ENCODE measurements at regions not wholly inside any gene's neighbourhood (a gene's known extent, or its start where the extent isn't known, plus 50 kb on each side); places are given as distances from the start of the nearest gene placed in this dataset.

DNA sequence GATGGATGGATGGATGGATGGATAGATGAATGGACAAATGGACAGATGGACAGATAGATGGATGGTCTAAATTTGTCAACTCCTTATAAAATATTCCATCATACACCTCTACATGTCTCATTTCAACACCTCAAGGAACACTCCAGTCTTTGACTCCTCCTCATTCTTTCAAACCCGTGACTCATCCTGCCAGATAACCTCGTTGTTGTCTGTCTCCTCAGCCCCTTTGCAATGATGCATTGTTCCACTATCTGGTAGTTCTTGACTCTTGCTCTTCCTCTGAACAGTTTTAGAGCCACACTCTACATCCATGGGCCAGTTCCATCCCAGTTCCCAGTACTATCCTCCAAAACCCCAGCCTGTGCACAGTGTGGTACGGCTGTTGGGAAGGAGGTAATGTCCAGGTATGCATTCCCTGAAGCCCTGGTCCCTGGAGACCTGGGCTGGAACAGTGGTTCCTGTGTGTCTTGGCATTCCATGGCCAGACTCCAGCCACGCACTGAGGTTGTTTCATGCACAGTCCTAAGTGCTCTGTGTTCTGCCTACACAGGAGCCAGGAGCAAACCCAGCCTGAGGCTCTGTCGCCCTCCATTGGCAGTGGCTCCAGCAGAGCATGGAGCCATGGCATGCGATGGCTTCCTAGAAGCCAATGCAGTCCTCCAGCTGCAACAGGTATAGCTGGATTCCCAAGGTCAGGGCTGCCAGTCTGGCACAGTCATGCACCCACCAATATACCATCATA is 105.7 kb downstream of the C17orf67 start:
- TF ChIP-seq, protein P1, sequence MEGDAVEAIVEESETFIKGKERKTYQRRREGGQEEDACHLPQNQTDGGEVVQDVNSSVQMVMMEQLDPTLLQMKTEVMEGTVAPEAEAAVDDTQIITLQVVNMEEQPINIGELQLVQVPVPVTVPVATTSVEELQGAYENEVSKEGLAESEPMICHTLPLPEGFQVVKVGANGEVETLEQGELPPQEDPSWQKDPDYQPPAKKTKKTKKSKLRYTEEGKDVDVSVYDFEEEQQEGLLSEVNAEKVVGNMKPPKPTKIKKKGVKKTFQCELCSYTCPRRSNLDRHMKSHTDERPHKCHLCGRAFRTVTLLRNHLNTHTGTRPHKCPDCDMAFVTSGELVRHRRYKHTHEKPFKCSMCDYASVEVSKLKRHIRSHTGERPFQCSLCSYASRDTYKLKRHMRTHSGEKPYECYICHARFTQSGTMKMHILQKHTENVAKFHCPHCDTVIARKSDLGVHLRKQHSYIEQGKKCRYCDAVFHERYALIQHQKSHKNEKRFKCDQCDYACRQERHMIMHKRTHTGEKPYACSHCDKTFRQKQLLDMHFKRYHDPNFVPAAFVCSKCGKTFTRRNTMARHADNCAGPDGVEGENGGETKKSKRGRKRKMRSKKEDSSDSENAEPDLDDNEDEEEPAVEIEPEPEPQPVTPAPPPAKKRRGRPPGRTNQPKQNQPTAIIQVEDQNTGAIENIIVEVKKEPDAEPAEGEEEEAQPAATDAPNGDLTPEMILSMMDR (IDR thresholded peaks at IDR 0.05): no peak
- TF ChIP-seq POLR2A (IDR thresholded peaks at IDR 0.05): no peak

All from thyroid gland (tissue), 4 donors.